HEK293 (cell line): ENCODE measurements at regions not wholly inside any gene's neighbourhood (a gene's known extent, or its start where the extent isn't known, plus 50 kb on each side); places are given as distances from the start of the nearest gene placed in this dataset.
"Not testable (repeated sequence)": the region's sequence is repeated elsewhere in the genome, so short reads cannot be mapped to it uniquely, and the experiment has no call there.

Experiments
- YY1 ChIP-seq: fragments of 450-650 bp; formaldehyde crosslinking; IDR thresholded peaks from 2 replicates; pipeline ENCODE4 v1.5.1; 2018; ENCODE audit warnings: missing biosample characterization, missing genetic modification characterization
- ZBTB8A ChIP-seq: fragments of 450-650 bp; formaldehyde crosslinking; IDR thresholded peaks from 2 replicates; pipeline ENCODE4 v1.5.1; 2016; ENCODE audit warnings: missing biosample characterization, missing genetic modification characterization
- ZNF266 ChIP-seq: fragments of 450-650 bp; formaldehyde crosslinking; IDR thresholded peaks from 2 replicates; pipeline ENCODE4 v1.5.1; 2016; ENCODE audit warnings: missing biosample characterization, missing genetic modification characterization, low read depth
- ZNF350 ChIP-seq: fragments of 450-650 bp; formaldehyde crosslinking; IDR thresholded peaks from 2 replicates; pipeline ENCODE4 v1.5.0; 2017; ENCODE audit warnings: missing biosample characterization, mild to moderate bottlenecking, missing genetic modification characterization
- ZNF423 ChIP-seq: fragments of 450-650 bp; formaldehyde crosslinking; IDR thresholded peaks from 2 replicates; pipeline ENCODE4 v1.5.1; 2016; ENCODE audit warnings: missing biosample characterization, missing genetic modification characterization
- ZNF610 ChIP-seq: fragments of 450-650 bp; formaldehyde crosslinking; IDR thresholded peaks from 2 replicates; pipeline ENCODE4 v1.5.1; 2016; ENCODE audit warnings: missing biosample characterization, missing genetic modification characterization, borderline replicate concordance
- ZNF670 ChIP-seq: fragments of 450-650 bp; formaldehyde crosslinking; IDR thresholded peaks from 2 replicates; pipeline ENCODE4 v1.5.1; 2016; ENCODE audit warnings: missing biosample characterization, missing genetic modification characterization, low read depth
- TF ChIP-seq, protein P1 (sequence below): fragments of 450-650 bp; formaldehyde crosslinking; IDR thresholded peaks from 2 replicates; pipeline ENCODE4 v1.5.1; 2016; ENCODE audit warnings: missing biosample characterization, missing genetic modification characterization
- TF ChIP-seq, protein P2 (sequence below): fragments of 450-650 bp; formaldehyde crosslinking; IDR thresholded peaks from 2 replicates; pipeline ENCODE4 v1.5.1; 2016; ENCODE audit warnings: missing biosample characterization, missing genetic modification characterization
- TF ChIP-seq, protein P3 (sequence below): fragments of 450-650 bp; formaldehyde crosslinking; IDR thresholded peaks from 2 replicates; pipeline ENCODE4 v1.5.1; 2016; ENCODE audit warnings: missing biosample characterization, missing genetic modification characterization

DNA sequence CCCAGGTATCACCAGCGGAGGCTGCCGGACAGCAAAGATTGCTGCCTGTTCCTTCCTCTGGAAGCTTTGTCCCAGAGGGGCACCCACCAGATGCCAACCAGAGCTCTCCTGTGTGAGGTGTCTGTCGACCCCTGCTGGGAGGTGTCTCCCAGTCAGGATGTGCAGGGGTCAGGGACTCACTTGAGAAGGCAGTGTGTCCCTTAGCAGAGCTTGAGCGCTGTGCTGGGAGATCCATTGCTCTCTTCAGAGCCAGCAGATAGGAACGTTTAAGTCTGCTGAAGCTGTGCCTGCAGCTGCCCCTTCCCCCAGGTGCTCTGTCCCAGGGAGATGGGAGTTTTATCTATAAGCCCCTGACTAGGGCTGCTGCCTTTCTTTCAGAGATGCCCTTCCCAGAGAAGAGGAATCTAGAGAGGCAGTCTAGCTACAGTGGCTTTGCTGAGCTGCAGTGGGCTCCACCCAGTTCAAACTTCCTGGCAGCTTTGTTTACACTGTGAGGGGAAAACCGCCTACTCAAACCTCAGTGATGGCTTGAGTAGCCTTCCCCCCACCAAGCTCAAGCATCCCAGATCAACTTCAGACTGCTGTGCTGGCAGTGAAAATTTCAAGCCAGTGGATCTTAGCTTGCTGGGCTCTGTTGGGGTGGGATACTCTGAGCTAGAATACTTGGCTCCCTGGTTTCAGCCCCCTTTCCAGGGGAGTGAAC, 253.7 kb downstream of the SPATA31A6 start:
- not testable (repeated sequence) for TF ChIP-seq ZNF350 (tag by site-specific recombination); ZNF670 (tag by site-specific recombination); ZNF423 (tag by site-specific recombination); YY1 (tag by site-specific recombination); ZBTB8A (tag by site-specific recombination); ZNF266 (tag by site-specific recombination); ZNF610
- TF ChIP-seq, protein P1, sequence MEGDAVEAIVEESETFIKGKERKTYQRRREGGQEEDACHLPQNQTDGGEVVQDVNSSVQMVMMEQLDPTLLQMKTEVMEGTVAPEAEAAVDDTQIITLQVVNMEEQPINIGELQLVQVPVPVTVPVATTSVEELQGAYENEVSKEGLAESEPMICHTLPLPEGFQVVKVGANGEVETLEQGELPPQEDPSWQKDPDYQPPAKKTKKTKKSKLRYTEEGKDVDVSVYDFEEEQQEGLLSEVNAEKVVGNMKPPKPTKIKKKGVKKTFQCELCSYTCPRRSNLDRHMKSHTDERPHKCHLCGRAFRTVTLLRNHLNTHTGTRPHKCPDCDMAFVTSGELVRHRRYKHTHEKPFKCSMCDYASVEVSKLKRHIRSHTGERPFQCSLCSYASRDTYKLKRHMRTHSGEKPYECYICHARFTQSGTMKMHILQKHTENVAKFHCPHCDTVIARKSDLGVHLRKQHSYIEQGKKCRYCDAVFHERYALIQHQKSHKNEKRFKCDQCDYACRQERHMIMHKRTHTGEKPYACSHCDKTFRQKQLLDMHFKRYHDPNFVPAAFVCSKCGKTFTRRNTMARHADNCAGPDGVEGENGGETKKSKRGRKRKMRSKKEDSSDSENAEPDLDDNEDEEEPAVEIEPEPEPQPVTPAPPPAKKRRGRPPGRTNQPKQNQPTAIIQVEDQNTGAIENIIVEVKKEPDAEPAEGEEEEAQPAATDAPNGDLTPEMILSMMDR: not testable (repeated sequence)
- TF ChIP-seq, protein P2, sequence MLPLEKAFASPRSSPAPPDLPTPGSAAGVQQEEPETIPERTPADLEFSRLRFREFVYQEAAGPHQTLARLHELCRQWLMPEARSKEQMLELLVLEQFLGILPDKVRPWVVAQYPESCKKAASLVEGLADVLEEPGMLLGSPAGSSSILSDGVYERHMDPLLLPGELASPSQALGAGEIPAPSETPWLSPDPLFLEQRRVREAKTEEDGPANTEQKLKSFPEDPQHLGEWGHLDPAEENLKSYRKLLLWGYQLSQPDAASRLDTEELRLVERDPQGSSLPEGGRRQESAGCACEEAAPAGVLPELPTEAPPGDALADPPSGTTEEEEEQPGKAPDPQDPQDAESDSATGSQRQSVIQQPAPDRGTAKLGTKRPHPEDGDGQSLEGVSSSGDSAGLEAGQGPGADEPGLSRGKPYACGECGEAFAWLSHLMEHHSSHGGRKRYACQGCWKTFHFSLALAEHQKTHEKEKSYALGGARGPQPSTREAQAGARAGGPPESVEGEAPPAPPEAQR (tag by site-specific recombination): not testable (repeated sequence)
- TF ChIP-seq, protein P3, sequence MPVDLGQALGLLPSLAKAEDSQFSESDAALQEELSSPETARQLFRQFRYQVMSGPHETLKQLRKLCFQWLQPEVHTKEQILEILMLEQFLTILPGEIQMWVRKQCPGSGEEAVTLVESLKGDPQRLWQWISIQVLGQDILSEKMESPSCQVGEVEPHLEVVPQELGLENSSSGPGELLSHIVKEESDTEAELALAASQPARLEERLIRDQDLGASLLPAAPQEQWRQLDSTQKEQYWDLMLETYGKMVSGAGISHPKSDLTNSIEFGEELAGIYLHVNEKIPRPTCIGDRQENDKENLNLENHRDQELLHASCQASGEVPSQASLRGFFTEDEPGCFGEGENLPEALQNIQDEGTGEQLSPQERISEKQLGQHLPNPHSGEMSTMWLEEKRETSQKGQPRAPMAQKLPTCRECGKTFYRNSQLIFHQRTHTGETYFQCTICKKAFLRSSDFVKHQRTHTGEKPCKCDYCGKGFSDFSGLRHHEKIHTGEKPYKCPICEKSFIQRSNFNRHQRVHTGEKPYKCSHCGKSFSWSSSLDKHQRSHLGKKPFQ (tag by site-specific recombination): not testable (repeated sequence)
